ENCODE measurements at regions not wholly inside any gene's neighbourhood (a gene's known extent, or its start where the extent isn't known, plus 50 kb on each side); places are given as distances from the start of the nearest gene placed in this dataset.

GRCh38 chr5:82910491-82910890 is 166.7 kb downstream of the TMEM167A start:
- peaks cover 4% of the 10 kb centered on the region for H3K27me3 Mint-ChIP-seq (ENCODE audit: low read depth)
- no peak for DNase-seq (ENCODE audit: low spot score)
- H3K4me3 Mint-ChIP-seq (ENCODE audit: low read depth): no peak overlapping the region
- H3K27ac Mint-ChIP-seq: no peak overlapping the region
- peaks cover 7% of the 10 kb centered on the region for H3K4me1 Mint-ChIP-seq (ENCODE audit: low read depth)
- no peaks in the 10 kb centered on the region for H3K36me3 Mint-ChIP-seq (ENCODE audit: low read depth)
- intact Hi-C loops (cut with micrococcal nuclease): no loop called here
- peaks cover 10% of the 10 kb centered on the region for H3K9me3 Mint-ChIP-seq

GRCh38 chr5:82909771-82910170 is 167.4 kb downstream of the TMEM167A start:
- Mint-ChIP-seq H3K27me3 (ENCODE audit: low read depth) (peaks cover 4% of the 10 kb centered on the region), H3K9me3 (peaks cover 4% of the 10 kb centered on the region), H3K4me1 (ENCODE audit: low read depth) (peaks cover 7% of the 10 kb centered on the region), H3K27ac (no peak overlapping the region), H3K4me3 (ENCODE audit: low read depth) (no peak overlapping the region), H3K36me3 (ENCODE audit: low read depth) (no peaks in the 10 kb centered on the region)
- intact Hi-C loops (cut with micrococcal nuclease): no loop called here
- no peak for DNase-seq (ENCODE audit: low spot score)

GRCh38 chr5:82905986-82906385 is 171.2 kb downstream of the TMEM167A start:
- no peaks in the 10 kb centered on the region for H3K36me3 Mint-ChIP-seq (ENCODE audit: low read depth)
- intact Hi-C loops (cut with micrococcal nuclease): no loop called here
- DNase-seq (ENCODE audit: low spot score): no peak
- H3K27me3 Mint-ChIP-seq (ENCODE audit: low read depth): peaks cover 4% of the 10 kb centered on the region
- H3K4me1 Mint-ChIP-seq (ENCODE audit: low read depth): no peaks in the 10 kb centered on the region
- peaks cover 15% of the 10 kb centered on the region for H3K9me3 Mint-ChIP-seq
- no peak overlapping the region for H3K4me3 Mint-ChIP-seq (ENCODE audit: low read depth)
- no peak overlapping the region for H3K27ac Mint-ChIP-seq

GRCh38 chr5:82901281-82901888 is 175.8 kb downstream of the TMEM167A start:
- Mint-ChIP-seq H3K36me3 (ENCODE audit: low read depth) (no peaks in the 10 kb centered on the region), H3K4me3 (ENCODE audit: low read depth) (no peak overlapping the region), H3K4me1 (ENCODE audit: low read depth) (no peaks in the 10 kb centered on the region), H3K27ac (no peak overlapping the region), H3K27me3 (ENCODE audit: low read depth) (peaks cover 4% of the 10 kb centered on the region), H3K9me3 (peaks cover 15% of the 10 kb centered on the region)
- intact Hi-C loops (cut with micrococcal nuclease): no loop called here
- DNase-seq (ENCODE audit: low spot score): no peak

GRCh38 chr5:82894716-82895115 is 182.5 kb downstream of the TMEM167A start:
- no peaks in the 10 kb centered on the region for H3K27me3 Mint-ChIP-seq (ENCODE audit: low read depth)
- intact Hi-C loops (cut with micrococcal nuclease): no loop called here
- no peaks in the 10 kb centered on the region for H3K9me3 Mint-ChIP-seq
- no peak for DNase-seq (ENCODE audit: low spot score)
- no peak overlapping the region for H3K27ac Mint-ChIP-seq
- H3K36me3 Mint-ChIP-seq (ENCODE audit: low read depth): no peaks in the 10 kb centered on the region
- H3K4me1 Mint-ChIP-seq (ENCODE audit: low read depth): no peaks in the 10 kb centered on the region
- no peak overlapping the region for H3K4me3 Mint-ChIP-seq (ENCODE audit: low read depth)

GRCh38 chr5:82889088-82889487 is 188.1 kb downstream of the TMEM167A start:
- Mint-ChIP-seq H3K4me3 (ENCODE audit: low read depth) (no peak overlapping the region), H3K4me1 (ENCODE audit: low read depth) (peaks cover 7% of the 10 kb centered on the region), H3K27ac (no peak overlapping the region), H3K9me3 (no peaks in the 10 kb centered on the region), H3K36me3 (ENCODE audit: low read depth) (no peaks in the 10 kb centered on the region), H3K27me3 (ENCODE audit: low read depth) (no peaks in the 10 kb centered on the region)
- intact Hi-C loops (cut with micrococcal nuclease): no loop called here
- DNase-seq (ENCODE audit: low spot score): no peak

- Mint-ChIP-seq H3K27me3 (ENCODE audit: low read depth) (no peaks in the 10 kb centered on the region), H3K27ac (no peak overlapping the region), H3K4me1 (ENCODE audit: low read depth) (peaks cover 18% of the 10 kb centered on the region), H3K9me3 (no peaks in the 10 kb centered on the region), H3K4me3 (ENCODE audit: low read depth) (no peak overlapping the region), H3K36me3 (ENCODE audit: low read depth) (no peaks in the 10 kb centered on the region)
- intact Hi-C loops (cut with micrococcal nuclease): no loop called here
- no peak for DNase-seq (ENCODE audit: low spot score)
These were observed 190.3 kb downstream of the TMEM167A start for GRCh38 chr5:82886911-82887310.

GRCh38 chr5:82885627-82886389 is 191.4 kb downstream of the TMEM167A start:
- no peak for DNase-seq (ENCODE audit: low spot score)
- Mint-ChIP-seq H3K36me3 (ENCODE audit: low read depth) (no peaks in the 10 kb centered on the region), H3K27me3 (ENCODE audit: low read depth) (no peaks in the 10 kb centered on the region), H3K27ac (no peak overlapping the region), H3K4me3 (ENCODE audit: low read depth) (no peak overlapping the region), H3K4me1 (ENCODE audit: low read depth) (peaks cover 25% of the 10 kb centered on the region), H3K9me3 (no peaks in the 10 kb centered on the region)
- intact Hi-C loops (cut with micrococcal nuclease): no loop called here

GRCh38 chr5:82884821-82885471 is 192.2 kb downstream of the TMEM167A start:
- Mint-ChIP-seq H3K36me3 (ENCODE audit: low read depth) (peaks cover 2% of the 10 kb centered on the region), H3K4me1 (ENCODE audit: low read depth) (peaks cover 25% of the 10 kb centered on the region), H3K27me3 (ENCODE audit: low read depth) (no peaks in the 10 kb centered on the region), H3K27ac (no peak overlapping the region), H3K4me3 (ENCODE audit: low read depth) (no peak overlapping the region), H3K9me3 (peaks cover 6% of the 10 kb centered on the region)
- DNase-seq (ENCODE audit: low spot score): no peak
- intact Hi-C loops (cut with micrococcal nuclease): no loop called here

GRCh38 chr5:82882316-82882715 is 194.9 kb downstream of the TMEM167A start:
- no peak overlapping the region for H3K27ac Mint-ChIP-seq
- peaks cover 5% of the 10 kb centered on the region for H3K36me3 Mint-ChIP-seq (ENCODE audit: low read depth)
- no peak for DNase-seq (ENCODE audit: low spot score)
- H3K4me1 Mint-ChIP-seq (ENCODE audit: low read depth): peaks cover 25% of the 10 kb centered on the region
- no peak overlapping the region for H3K4me3 Mint-ChIP-seq (ENCODE audit: low read depth)
- H3K27me3 Mint-ChIP-seq (ENCODE audit: low read depth): no peaks in the 10 kb centered on the region
- peaks cover 29% of the 10 kb centered on the region for H3K9me3 Mint-ChIP-seq
- intact Hi-C loops (cut with micrococcal nuclease): no loop called here

- Mint-ChIP-seq H3K27me3 (ENCODE audit: low read depth) (no peaks in the 10 kb centered on the region), H3K36me3 (ENCODE audit: low read depth) (peaks cover 5% of the 10 kb centered on the region), H3K9me3 (peaks cover 35% of the 10 kb centered on the region), H3K27ac (peak overlapping the region; percentile 22), H3K4me3 (ENCODE audit: low read depth) (peak overlapping the region; percentile 1), H3K4me1 (ENCODE audit: low read depth) (peaks cover 25% of the 10 kb centered on the region)
- intact Hi-C loops (cut with micrococcal nuclease): no loop called here
- no peak for DNase-seq (ENCODE audit: low spot score)
These were observed 195.5 kb downstream of the TMEM167A start for GRCh38 chr5:82881571-82882174.

GRCh38 chr5:82879089-82879488 is 198.1 kb downstream of the TMEM167A start:
- peaks cover 5% of the 10 kb centered on the region for H3K36me3 Mint-ChIP-seq (ENCODE audit: low read depth)
- peaks cover 35% of the 10 kb centered on the region for H3K9me3 Mint-ChIP-seq
- intact Hi-C loops (cut with micrococcal nuclease): no loop called here
- no peak overlapping the region for H3K4me3 Mint-ChIP-seq (ENCODE audit: low read depth)
- no peaks in the 10 kb centered on the region for H3K27me3 Mint-ChIP-seq (ENCODE audit: low read depth)
- peaks cover 17% of the 10 kb centered on the region for H3K4me1 Mint-ChIP-seq (ENCODE audit: low read depth)
- DNase-seq (ENCODE audit: low spot score): no peak
- no peak overlapping the region for H3K27ac Mint-ChIP-seq

GRCh38 chr5:82873452-82873851 is 203.7 kb downstream of the TMEM167A start:
- intact Hi-C loops (cut with micrococcal nuclease): no loop called here

More at GRCh38 chr5:82873452-82873851, 203.7 kb downstream of the TMEM167A start:
- Mint-ChIP-seq H3K27ac (no peak overlapping the region), H3K36me3 (ENCODE audit: low read depth) (no peaks in the 10 kb centered on the region), H3K9me3 (peaks cover 19% of the 10 kb centered on the region), H3K4me1 (ENCODE audit: low read depth) (no peaks in the 10 kb centered on the region), H3K4me3 (ENCODE audit: low read depth) (no peak overlapping the region), H3K27me3 (ENCODE audit: low read depth) (no peaks in the 10 kb centered on the region)
- DNase-seq (ENCODE audit: low spot score): no peak
